Stimulated activated CD8-positive, alpha-beta memory T cell treated with anti-CD3 and anti-CD28 coated beads, Interleukin-4, amount 100 ng/mL, for 4 hours (primary cell): ENCODE measurements at regions not wholly inside any gene's neighbourhood (a gene's known extent, or its start where the extent isn't known, plus 50 kb on each side); places are given as distances from the start of the nearest gene placed in this dataset.
"Not testable (repeated sequence)": the region's sequence is repeated elsewhere in the genome, so short reads cannot be mapped to it uniquely, and the experiment has no call there.

Experiments used
- DNase-seq, 2 donors: peaks; one replicate each; pipeline ENCODE4 v3.0.0-alpha.2; 2020; ENCODE audit warnings: low read depth in 2 of 2, low spot score in 1 of 2

DNA sequence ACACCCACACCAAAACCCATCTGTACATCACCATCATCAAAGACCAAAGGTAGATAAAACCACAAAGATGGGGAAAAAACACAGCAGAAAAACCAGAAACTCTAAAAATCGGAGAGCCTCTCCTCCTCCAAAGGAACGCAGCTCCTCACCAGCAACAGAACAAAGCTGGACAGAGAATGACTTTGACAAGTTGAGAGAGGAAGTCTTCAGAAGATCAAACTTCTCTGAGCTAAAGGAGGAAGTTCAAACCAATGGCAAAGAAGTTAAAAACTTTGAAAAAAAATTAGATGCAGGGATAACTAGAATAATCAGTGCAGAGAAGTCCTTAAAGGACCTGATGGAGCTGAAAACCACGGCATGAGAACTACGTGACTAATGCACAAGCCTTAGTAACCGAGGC is 247.5 kb upstream of the ERBB4 start:
- DNase-seq, result not testable (repeated sequence)

DNA sequence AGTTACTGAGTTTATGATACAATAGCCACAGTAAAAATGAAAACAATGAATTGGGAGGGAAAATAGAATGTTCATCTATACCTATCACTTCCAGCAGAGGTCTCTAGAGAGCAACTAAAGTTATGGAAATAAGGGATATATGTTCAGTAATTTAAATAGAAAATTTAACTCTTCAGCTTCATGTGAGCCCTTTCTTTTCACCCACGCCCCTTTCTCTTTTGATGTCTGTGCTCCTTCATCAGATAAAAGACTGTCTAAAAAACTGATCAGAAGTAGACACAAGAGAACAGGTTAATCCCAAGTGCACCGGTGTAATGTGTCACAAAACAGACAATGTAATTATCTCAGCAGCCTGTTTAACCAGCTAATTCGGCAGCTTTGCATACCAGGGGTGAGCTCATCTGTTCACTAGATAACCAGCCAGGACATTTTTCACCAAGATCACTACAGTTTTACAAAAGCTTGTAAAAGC is 238.5 kb upstream of the ERBB4 start:
- DNase-seq, result no peak

GRCh38 chr2:212773808-212774339 is 235.3 kb upstream of the ERBB4 start:
- no peak for DNase-seq

DNA sequence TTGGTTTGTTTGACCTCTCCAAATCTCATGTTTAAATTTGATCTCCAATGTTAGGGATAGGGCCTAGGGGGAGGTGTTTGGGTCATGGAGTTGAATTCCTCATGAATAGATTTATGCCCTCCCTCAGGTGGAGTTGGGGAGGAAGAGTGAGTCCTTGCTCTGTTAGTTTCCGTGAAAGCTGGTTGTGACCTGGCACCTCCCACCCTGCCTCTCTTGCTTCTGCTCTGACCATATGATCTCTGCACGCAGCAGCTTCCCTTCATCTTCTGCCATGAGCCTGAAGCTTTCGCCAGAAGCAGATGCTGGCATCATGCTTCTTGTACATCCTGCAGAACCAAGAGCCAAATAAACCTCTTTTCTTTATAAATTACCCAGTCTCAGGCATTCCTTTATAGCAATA is 231.6 kb upstream of the ERBB4 start:
- DNase-seq, result no peak

DNA sequence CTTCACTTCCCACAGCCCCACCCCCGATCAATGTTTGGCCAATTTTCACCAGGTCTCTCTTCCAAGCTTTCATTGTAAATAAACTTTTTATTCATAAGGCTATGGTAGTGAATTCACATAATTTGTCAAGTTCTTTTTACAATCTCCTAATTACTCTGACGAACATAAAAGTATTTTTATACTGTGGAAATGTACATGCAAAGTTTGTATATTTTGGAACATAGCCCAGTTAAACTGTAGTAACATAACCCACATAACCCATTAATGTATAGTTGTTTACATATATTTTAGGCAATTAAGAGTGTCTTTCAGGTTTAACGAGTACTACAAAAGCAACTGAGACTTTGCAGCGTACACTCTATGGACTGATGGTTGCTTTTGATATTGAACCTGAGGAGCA is 228.3 kb upstream of the ERBB4 start:
- DNase-seq, result no peak

GRCh38 chr2:212752730-212753351 is 214.2 kb upstream of the ERBB4 start:
- no peak for DNase-seq

- no peak for DNase-seq
Measured at GRCh38 chr2:212745359-212745758, 206.8 kb upstream of the ERBB4 start.

- no peak for DNase-seq
Measured at GRCh38 chr2:212737392-212738172, 199.0 kb upstream of the ERBB4 start.

- DNase-seq, result no peak
Measured at GRCh38 chr2:212736385-212736726, 197.8 kb upstream of the ERBB4 start.

DNA sequence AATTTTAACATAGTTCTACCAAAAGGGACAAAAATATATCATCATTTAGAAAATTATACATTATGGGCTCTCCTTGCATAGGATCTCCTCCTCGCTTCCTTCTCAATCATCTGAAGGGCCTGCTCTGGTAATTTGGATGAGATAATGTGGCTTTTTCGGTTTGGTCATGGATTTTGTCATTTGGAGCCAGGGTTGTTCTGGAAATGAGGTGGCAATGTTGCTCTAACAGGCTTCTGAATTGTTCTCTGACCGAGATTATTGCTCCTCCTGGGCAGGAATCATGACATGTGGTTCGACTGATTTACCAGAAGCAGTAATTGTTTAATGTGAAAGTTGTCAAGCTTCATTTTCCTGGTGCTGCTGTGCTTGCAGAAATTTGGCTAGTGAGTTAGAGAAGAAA is 194.7 kb upstream of the ERBB4 start:
- no peak for DNase-seq

DNA sequence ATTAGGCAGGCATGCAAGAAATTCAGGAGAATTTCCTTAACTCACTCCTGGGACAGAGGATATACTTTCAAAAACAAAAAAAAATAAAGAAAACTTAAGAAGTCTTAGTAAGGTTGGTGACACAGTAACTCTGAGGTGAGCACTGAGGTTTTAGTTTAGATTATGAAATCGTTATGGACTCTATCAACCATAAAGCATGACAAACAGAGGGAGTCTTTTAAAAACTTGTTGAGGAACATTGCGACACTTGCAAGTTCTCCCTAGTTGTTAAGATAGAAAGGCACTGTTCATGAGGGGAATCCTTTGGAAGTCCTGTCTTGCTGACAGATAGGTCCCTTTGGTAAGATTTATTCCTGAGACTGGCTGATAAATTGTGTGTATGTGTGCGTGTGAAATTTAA is 194.3 kb upstream of the ERBB4 start:
- DNase-seq, result no peak

GRCh38 chr2:212730994-212731393 is 192.4 kb upstream of the ERBB4 start:
- DNase-seq, result no peak

DNA sequence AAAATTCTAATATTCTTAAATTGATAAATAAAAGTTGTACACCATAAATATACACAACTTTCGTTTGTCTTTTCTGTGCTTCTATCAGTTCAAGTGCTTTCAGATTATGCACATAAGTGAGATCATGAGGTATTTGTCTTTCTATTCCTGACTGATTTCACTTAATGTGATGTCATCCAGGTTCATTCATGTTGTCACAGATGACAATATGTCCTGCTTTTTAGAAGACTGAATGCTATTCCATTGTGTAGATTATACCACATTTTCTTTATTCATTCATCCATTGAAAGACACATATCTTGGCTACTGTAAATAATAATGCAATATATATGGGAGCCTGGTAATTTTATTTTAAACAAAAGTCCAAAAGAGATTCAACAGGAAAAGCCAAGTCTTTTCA is 190.1 kb upstream of the ERBB4 start:
- DNase-seq, result no peak

- no peak for DNase-seq
Measured at GRCh38 chr2:212727751-212728150, 189.1 kb upstream of the ERBB4 start.

GRCh38 chr2:212726403-212726802 is 187.8 kb upstream of the ERBB4 start:
- no peak for DNase-seq

DNA sequence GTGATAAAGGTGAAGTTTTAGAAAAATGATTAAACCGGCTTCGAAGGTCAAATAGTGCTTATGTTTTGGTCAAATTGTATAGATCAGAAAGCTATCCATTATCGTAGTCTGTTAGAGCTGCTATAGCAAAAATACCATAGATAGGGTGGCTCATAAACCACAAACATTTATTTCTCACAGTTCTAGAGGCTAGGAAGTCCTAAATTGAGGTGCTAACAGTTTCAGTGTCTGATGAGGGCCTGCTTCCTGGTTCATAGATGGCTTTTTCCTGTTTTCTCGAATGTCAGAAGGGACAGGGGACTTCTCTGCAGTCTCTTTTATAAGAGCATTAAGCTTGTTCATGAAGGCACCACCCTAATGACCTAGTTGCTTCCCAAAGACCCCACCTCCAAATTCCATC is 186.6 kb upstream of the ERBB4 start:
- no peak for DNase-seq

DNA sequence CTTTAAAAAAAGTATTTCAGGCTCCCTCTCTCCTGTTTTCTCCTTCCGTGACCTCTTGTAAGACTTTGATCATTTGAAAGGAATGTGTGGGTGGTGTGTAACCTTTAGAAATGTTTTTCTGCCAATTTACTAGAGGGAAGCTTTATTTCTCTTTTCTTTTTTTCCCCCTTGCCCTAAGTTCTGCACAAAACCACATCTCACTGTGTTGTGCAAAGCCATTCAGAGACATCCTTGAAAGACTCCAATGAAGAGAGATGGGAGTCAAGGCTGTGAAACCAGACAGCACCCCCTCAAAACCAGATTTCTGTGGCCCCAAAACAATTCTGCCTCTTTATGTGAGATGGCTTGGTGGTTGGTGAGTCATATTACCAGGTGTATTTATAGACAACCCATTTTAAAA is 184.6 kb upstream of the ERBB4 start:
- DNase-seq, result no peak

- DNase-seq, result no peak
Measured at GRCh38 chr2:212722046-212722445, 183.4 kb upstream of the ERBB4 start.

GRCh38 chr2:212721026-212721451 is 182.4 kb upstream of the ERBB4 start:
- no peak for DNase-seq

DNA sequence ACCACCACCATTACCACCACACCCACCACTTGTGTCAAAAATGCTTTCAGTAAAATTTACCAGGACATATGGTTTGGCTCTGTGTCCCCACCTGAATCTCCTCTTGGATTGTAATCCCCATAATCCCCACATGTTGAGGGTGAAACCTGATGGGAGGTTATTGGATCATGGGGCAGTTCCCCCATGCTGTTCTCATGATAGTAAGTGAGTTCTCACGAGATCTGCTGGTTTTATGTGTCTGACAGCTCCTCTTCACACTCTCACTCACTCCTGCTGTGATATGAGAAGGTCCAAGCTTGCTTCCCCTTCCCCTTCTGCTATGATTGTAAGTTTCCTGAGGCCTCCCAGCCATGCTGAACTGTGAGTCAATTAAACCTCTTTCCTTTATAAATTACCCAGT is 176.8 kb upstream of the ERBB4 start:
- not testable (repeated sequence) for DNase-seq

GRCh38 chr2:212713681-212714080 is 175.1 kb upstream of the ERBB4 start:
- no peak for DNase-seq

- DNase-seq, result no peak
Measured at GRCh38 chr2:212712991-212713390, 174.4 kb upstream of the ERBB4 start.

DNA sequence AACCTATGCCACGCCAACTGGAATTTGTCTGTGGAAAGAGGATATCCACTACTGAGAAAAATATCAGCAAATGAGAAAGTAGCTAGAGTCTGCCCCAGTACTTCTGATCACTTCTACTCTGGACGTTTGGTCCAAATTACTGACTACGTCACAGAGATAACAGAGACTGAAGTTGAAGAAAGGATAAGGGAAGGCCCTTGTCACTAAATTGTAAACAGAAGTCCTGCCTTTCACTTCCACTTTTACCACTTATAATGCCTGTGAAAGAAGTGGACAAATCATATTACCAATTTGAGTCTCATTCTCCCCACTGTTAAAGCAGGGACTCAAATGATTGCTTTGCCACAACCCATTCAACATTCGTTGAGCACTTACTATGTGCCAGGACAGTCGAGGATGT is 173.9 kb upstream of the ERBB4 start:
- DNase-seq, result no peak
